Progenitor cell of endocrine pancreas (in vitro differentiated cells): ENCODE measurements at regions not wholly inside any gene's neighbourhood (a gene's known extent, or its start where the extent isn't known, plus 50 kb on each side); places are given as distances from the start of the nearest gene placed in this dataset.

Source experiments
- DNase-seq: peaks from one replicate; pipeline ENCODE4 v3.0.0; 2021; ENCODE audit warnings: low spot score; ENCODE audit not compliant: unreplicated experiment
- H3K27ac Mint-ChIP-seq: 2 replicates; pipeline ENCODE4 v1.8.0; 2021; ENCODE audit warnings: mild to moderate bottlenecking, moderate library complexity, mixed read lengths
- H3K27me3 Mint-ChIP-seq: 2 replicates; pipeline ENCODE4 v1.8.0; 2021; ENCODE audit warnings: mixed read lengths
- H3K36me3 Mint-ChIP-seq: 2 replicates; pipeline ENCODE4 v1.8.0; 2022; ENCODE audit warnings: mixed read lengths; ENCODE audit not compliant: insufficient read depth
- H3K4me1 Mint-ChIP-seq: 2 replicates; pipeline ENCODE4 v1.8.0; 2021; ENCODE audit warnings: low read depth, mixed read lengths
- H3K4me3 Mint-ChIP-seq: 2 replicates; pipeline ENCODE4 v1.8.0; 2021; ENCODE audit warnings: low read depth, mild to moderate bottlenecking, moderate library complexity, mixed read lengths
- H3K9me3 Mint-ChIP-seq: 2 replicates; pipeline ENCODE4 v1.8.0; 2021; ENCODE audit warnings: low read depth, mixed read lengths
- CTCF ChIP-seq: fragments of 200-600 bp; sonication (generic); IDR thresholded peaks from one replicate; pipeline ENCODE4 v1.5.0; 2021; ENCODE audit warnings: antibody characterized with exemption, mild to moderate bottlenecking; ENCODE audit not compliant: unreplicated experiment

GRCh38 chr15:36126194-36126593 is 453.2 kb upstream of the CDIN1 start:
- DNase-seq, result no peak
- H3K27ac Mint-ChIP-seq, result no peak overlapping the region
- no peaks in the 10 kb centered on the region for H3K27me3 Mint-ChIP-seq

GRCh38 chr15:36130641-36131310 is 448.6 kb upstream of the CDIN1 start:
- H3K27ac Mint-ChIP-seq, result no peak overlapping the region
- peaks cover 6% of the 10 kb centered on the region for H3K4me1 Mint-ChIP-seq
- peaks cover 5% of the 10 kb centered on the region for H3K9me3 Mint-ChIP-seq
- H3K36me3 Mint-ChIP-seq, result no peaks in the 10 kb centered on the region
- DNase-seq, result no peak
- H3K27me3 Mint-ChIP-seq, result no peaks in the 10 kb centered on the region
- no peak overlapping the region for H3K4me3 Mint-ChIP-seq
- no peak for TF ChIP-seq CTCF

More at GRCh38 chr15:36126194-36126593, 453.2 kb upstream of the CDIN1 start:
- Mint-ChIP-seq H3K4me3 (no peak overlapping the region), H3K4me1 (peaks cover 8% of the 10 kb centered on the region), H3K9me3 (peaks cover 9% of the 10 kb centered on the region), H3K36me3 (no peaks in the 10 kb centered on the region)
- TF ChIP-seq CTCF, result no peak

DNA sequence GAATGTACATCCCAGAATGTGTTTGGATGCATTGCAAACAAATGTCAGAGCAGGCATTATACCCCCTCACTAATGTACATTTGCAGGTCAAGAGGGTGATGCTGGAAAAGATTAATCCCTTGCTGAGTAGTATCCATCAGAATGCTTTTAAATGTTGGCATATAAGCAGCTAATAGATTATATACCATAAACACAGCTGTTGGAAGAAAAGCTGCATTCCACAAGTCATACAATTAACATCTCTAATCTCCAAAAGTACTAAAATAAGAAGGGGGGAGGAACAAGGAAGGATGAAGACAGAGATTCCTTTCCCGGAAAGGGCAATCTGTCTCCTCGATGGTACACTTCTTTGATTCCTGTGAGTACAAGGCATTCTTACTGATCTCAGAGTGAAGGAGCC is 445.7 kb upstream of the CDIN1 start:
- peaks cover 1% of the 10 kb centered on the region for H3K36me3 Mint-ChIP-seq
- H3K4me3 Mint-ChIP-seq, result no peak overlapping the region
- H3K9me3 Mint-ChIP-seq, result peaks cover 4% of the 10 kb centered on the region
- H3K27me3 Mint-ChIP-seq, result no peaks in the 10 kb centered on the region
- no peak for TF ChIP-seq CTCF
- peaks cover 2% of the 10 kb centered on the region for H3K4me1 Mint-ChIP-seq
- no peak overlapping the region for H3K27ac Mint-ChIP-seq
- no peak for DNase-seq

- no peak for DNase-seq
- Mint-ChIP-seq H3K27me3 (no peaks in the 10 kb centered on the region), H3K36me3 (peaks cover 1% of the 10 kb centered on the region), H3K4me1 (peaks cover 2% of the 10 kb centered on the region), H3K4me3 (no peak overlapping the region), H3K9me3 (peaks cover 12% of the 10 kb centered on the region), H3K27ac (no peak overlapping the region)
- no peak for TF ChIP-seq CTCF
These were observed 443.4 kb upstream of the CDIN1 start for GRCh38 chr15:36136049-36136448.

DNA sequence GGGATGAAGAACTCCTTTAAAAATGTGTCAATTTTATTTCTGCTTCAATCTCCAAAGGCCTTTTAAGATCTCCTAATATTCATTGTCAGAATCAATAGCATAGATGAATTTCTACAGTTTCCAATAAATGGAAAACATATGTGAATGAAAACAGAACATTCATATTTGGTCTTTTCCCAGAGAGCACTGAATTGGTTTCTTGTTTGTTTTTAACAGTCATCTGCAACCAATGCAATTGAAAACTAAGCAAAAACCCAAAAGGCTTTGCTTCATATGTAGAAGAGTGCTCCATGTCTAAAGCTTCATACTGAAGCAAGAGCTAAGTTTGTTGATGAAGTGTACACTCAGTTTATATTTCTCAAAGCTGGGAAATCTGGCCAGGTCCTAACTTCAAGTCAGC is 426.5 kb upstream of the CDIN1 start:
- H3K27me3 Mint-ChIP-seq, result no peaks in the 10 kb centered on the region
- no peak for TF ChIP-seq CTCF
- H3K27ac Mint-ChIP-seq, result no peak overlapping the region
- H3K36me3 Mint-ChIP-seq, result peaks cover 1% of the 10 kb centered on the region
- DNase-seq, result no peak
- no peak overlapping the region for H3K4me3 Mint-ChIP-seq
- H3K9me3 Mint-ChIP-seq, result peaks cover 11% of the 10 kb centered on the region
- H3K4me1 Mint-ChIP-seq, result no peaks in the 10 kb centered on the region
